ENCODE measurements at regions not wholly inside any gene's neighbourhood (a gene's known extent, or its start where the extent isn't known, plus 50 kb on each side); places are given as distances from the start of the nearest gene placed in this dataset.

- TF ChIP-seq POLR2AphosphoS5 (IDR thresholded peaks at IDR 0.05; ENCODE audit: low read depth, low read length), result no peak
- TF ChIP-seq POLR2A (IDR thresholded peaks at IDR 0.05; ENCODE audit: low read depth, low read length), result no peak
- no peak for TF ChIP-seq PAX5 (IDR thresholded peaks at IDR 0.05; ENCODE audit: insufficient read depth, low read length, severe bottlenecking)
- TF ChIP-seq TAF1 (IDR thresholded peaks at IDR 0.05; ENCODE audit: low read depth, low read length), result no peak
Observed at GRCh38 chr6:184161-184700, 108.1 kb upstream of the DUSP22 start.

Data from GM12891 (cell line).